CD8-positive, alpha-beta memory T cell (primary cell): ENCODE measurements at regions not wholly inside any gene's neighbourhood (a gene's known extent, or its start where the extent isn't known, plus 50 kb on each side); places are given as distances from the start of the nearest gene placed in this dataset.

Experiments used
- CTCF ChIA-PET: fragments of 350-600 bp; sonication (Branson Sonifier 250); formaldehyde crosslinking; loops from one replicate; lab custom pipeline; 2021; ENCODE audit warnings: antibody characterized with exemption; lab: Charles Lee
- POLR2A ChIA-PET: fragments of 350-600 bp; sonication (Branson Sonifier 250); formaldehyde crosslinking; loops from one replicate; lab custom pipeline; 2021; ENCODE audit warnings: antibody characterized with exemption; lab: Charles Lee
- DNase-seq, 5 donors: peaks; one replicate each; pipeline versions ENCODE4 v3.0.0 to v3.0.0-alpha.2; 2020 to 2022; ENCODE audit warnings: mixed read lengths in 1 of 5
- H3K27ac ChIP-seq: one replicate; pipeline ENCODE4 v1.7.0; 2013; ENCODE audit warnings: low read depth, mild to moderate bottlenecking, low read length, moderate library complexity
- H3K27me3 ChIP-seq: 2 replicates; pipeline ENCODE4 v1.7.0; 2013; ENCODE audit warnings: low read length, mild to moderate bottlenecking; ENCODE audit not compliant: insufficient read depth, poor library complexity, severe bottlenecking
- H3K36me3 ChIP-seq: 2 replicates; pipeline ENCODE4 v1.7.0; 2013; ENCODE audit warnings: mild to moderate bottlenecking, low read length, moderate library complexity; ENCODE audit not compliant: insufficient read depth
- H3K4me1 ChIP-seq: 2 replicates; pipeline ENCODE4 v1.7.0; 2013; ENCODE audit warnings: mild to moderate bottlenecking, low read length, moderate library complexity; ENCODE audit not compliant: insufficient read depth
- H3K4me3 ChIP-seq: 2 replicates; pipeline ENCODE4 v1.7.0; 2013; ENCODE audit warnings: mild to moderate bottlenecking, low read length
- H3K9me3 ChIP-seq: 2 replicates; pipeline ENCODE4 v1.7.0; 2013; ENCODE audit warnings: mild to moderate bottlenecking, low read length
- H3K27ac Mint-ChIP-seq, 8 donors: one replicate each; pipeline ENCODE4 v1.8.0; 2020 to 2021; ENCODE audit warnings: mixed read lengths in 8 of 8, mild to moderate bottlenecking in 6 of 8, inconsistent platforms in 3 of 8, moderate library complexity in 3 of 8
- H3K27me3 Mint-ChIP-seq, 2 donors: one replicate each; pipeline ENCODE4 v1.8.0; 2020 to 2021; ENCODE audit warnings: mixed read lengths in 2 of 2, mild to moderate bottlenecking in 1 of 2, moderate library complexity in 1 of 2
- H3K36me3 Mint-ChIP-seq, 3 donors: one replicate each; pipeline ENCODE4 v1.8.0; 2020 to 2021; ENCODE audit warnings: mixed read lengths in 3 of 3, inconsistent platforms in 1 of 3, mild to moderate bottlenecking in 1 of 3
- H3K4me1 Mint-ChIP-seq, 3 donors: one replicate each; pipeline ENCODE4 v1.8.0; 2020 to 2021; ENCODE audit warnings: mixed read lengths in 3 of 3, inconsistent platforms in 1 of 3, mild to moderate bottlenecking in 1 of 3
- H3K4me3 Mint-ChIP-seq, 7 donors: one replicate each; pipeline ENCODE4 v1.8.0; 2020 to 2021; ENCODE audit warnings: mixed read lengths in 7 of 7, mild to moderate bottlenecking in 6 of 7, moderate library complexity in 4 of 7, inconsistent platforms in 2 of 7
- H3K9me3 Mint-ChIP-seq, 5 donors: one replicate each; pipeline ENCODE4 v1.8.0; 2020 to 2022; ENCODE audit warnings: mixed read lengths in 5 of 5, mild to moderate bottlenecking in 3 of 5, moderate library complexity in 2 of 5, inconsistent platforms in 1 of 5

GRCh38 chr4:124903995-124904722 is 191.6 kb upstream of the ANKRD50 start:
- Histone ChIP-seq H3K9me3 (no peaks in the 10 kb centered on the region), H3K4me3 (no peak overlapping the region), H3K27ac (no peak overlapping the region), H3K36me3 (no peaks in the 10 kb centered on the region), H3K4me1 (no peaks in the 10 kb centered on the region), H3K27me3 (no peaks in the 10 kb centered on the region)
- H3K9me3 Mint-ChIP-seq, result peaks cover 0 to 13% (median 0%) of the 10 kb centered on the region in 5 donors
- no peaks in the 10 kb centered on the region for H3K4me1 Mint-ChIP-seq
- ChIA-PET POLR2A (no interaction called here), CTCF (no interaction called here)
- H3K27me3 Mint-ChIP-seq, result no peaks in the 10 kb centered on the region
- no peak overlapping the region for H3K27ac Mint-ChIP-seq
- H3K36me3 Mint-ChIP-seq, result no peaks in the 10 kb centered on the region
- H3K4me3 Mint-ChIP-seq, result no peak overlapping the region
- no peak for DNase-seq

GRCh38 chr4:124902001-124902515 is 189.5 kb upstream of the ANKRD50 start:
- CTCF ChIA-PET, result no interaction called here
- POLR2A ChIA-PET, result no interaction called here

GRCh38 chr4:124899997-124900396 is 187.5 kb upstream of the ANKRD50 start:
- Histone ChIP-seq H3K9me3 (no peaks in the 10 kb centered on the region), H3K27ac (no peak overlapping the region), H3K27me3 (no peaks in the 10 kb centered on the region), H3K4me1 (no peaks in the 10 kb centered on the region), H3K4me3 (no peak overlapping the region), H3K36me3 (no peaks in the 10 kb centered on the region)
- POLR2A ChIA-PET, result no interaction called here
- Mint-ChIP-seq H3K4me1 (no peaks in the 10 kb centered on the region), H3K9me3 (peaks cover 0 to 10% (median 0%) of the 10 kb centered on the region in 5 donors), H3K27me3 (no peaks in the 10 kb centered on the region), H3K27ac (no peak overlapping the region), H3K4me3 (no peak overlapping the region), H3K36me3 (no peaks in the 10 kb centered on the region)
- no peak for DNase-seq
- CTCF ChIA-PET, result no interaction called here

More at GRCh38 chr4:124902001-124902515, 189.5 kb upstream of the ANKRD50 start:
- no peak overlapping the region for H3K4me3 Mint-ChIP-seq
- Histone ChIP-seq H3K4me1 (no peaks in the 10 kb centered on the region), H3K9me3 (no peaks in the 10 kb centered on the region), H3K4me3 (no peak overlapping the region), H3K36me3 (no peaks in the 10 kb centered on the region), H3K27ac (no peak overlapping the region), H3K27me3 (no peaks in the 10 kb centered on the region)
- H3K27me3 Mint-ChIP-seq, result no peaks in the 10 kb centered on the region
- no peaks in the 10 kb centered on the region for H3K36me3 Mint-ChIP-seq
- peaks cover 0 to 10% (median 0%) of the 10 kb centered on the region in 5 donors for H3K9me3 Mint-ChIP-seq
- no peak for DNase-seq
- H3K27ac Mint-ChIP-seq, result no peak overlapping the region
- no peaks in the 10 kb centered on the region for H3K4me1 Mint-ChIP-seq

DNA sequence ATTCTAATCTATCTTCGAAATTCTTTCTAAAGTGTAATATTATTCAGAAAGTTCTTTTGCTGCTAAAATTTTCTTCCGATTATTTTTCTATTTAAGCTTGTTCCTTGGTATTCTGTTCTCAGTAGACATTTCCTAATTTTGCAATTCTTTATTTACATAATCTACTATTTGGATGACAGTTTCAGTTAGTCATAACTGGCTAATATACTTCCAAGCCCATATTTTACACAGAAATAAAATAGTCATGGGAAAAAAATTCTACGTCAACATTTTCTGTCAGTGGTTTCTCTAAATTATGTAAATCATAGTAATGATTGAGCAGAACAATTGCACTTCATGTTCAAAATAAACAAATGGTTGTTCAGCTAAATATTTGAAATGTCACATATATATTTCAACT is 178.0 kb upstream of the ANKRD50 start:
- Mint-ChIP-seq H3K27me3 (no peaks in the 10 kb centered on the region), H3K4me1 (no peaks in the 10 kb centered on the region), H3K27ac (no peak overlapping the region), H3K36me3 (no peaks in the 10 kb centered on the region), H3K4me3 (no peak overlapping the region), H3K9me3 (peaks cover 0 to 7% (median 4%) of the 10 kb centered on the region in 5 donors)
- no peaks in the 10 kb centered on the region for H3K27me3 ChIP-seq
- H3K36me3 ChIP-seq, result no peaks in the 10 kb centered on the region
- no peak overlapping the region for H3K4me3 ChIP-seq
- ChIA-PET CTCF (no interaction called here), POLR2A (no interaction called here)
- no peak for DNase-seq
- no peak overlapping the region for H3K27ac ChIP-seq
- no peaks in the 10 kb centered on the region for H3K9me3 ChIP-seq
- H3K4me1 ChIP-seq, result no peaks in the 10 kb centered on the region

DNA sequence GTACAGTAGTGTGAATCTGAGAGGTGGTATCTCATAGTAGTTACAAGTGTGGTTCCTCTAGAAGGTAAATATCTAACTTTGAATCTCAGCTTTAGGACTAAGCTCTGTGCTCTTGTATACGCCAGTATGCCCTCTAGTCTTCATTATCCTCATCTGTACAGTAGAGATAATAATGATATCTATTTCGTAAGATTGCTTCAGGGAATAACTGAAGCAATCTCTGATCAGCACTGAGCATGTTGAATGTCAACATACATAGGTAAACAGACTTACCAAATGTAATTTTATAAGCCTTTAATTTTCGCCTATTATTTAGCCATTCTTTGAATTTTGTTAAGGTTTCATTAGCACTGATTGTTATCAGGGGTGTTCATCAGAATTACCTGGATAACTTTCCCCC is 175.2 kb upstream of the ANKRD50 start:
- no peaks in the 10 kb centered on the region for H3K4me1 Mint-ChIP-seq
- ChIA-PET CTCF (no interaction called here), POLR2A (no interaction called here)
- H3K9me3 Mint-ChIP-seq, result peaks cover 0 to 5% (median 3%) of the 10 kb centered on the region in 5 donors
- Histone ChIP-seq H3K27me3 (no peaks in the 10 kb centered on the region), H3K4me3 (no peak overlapping the region), H3K36me3 (no peaks in the 10 kb centered on the region), H3K9me3 (no peaks in the 10 kb centered on the region), H3K27ac (no peak overlapping the region), H3K4me1 (no peaks in the 10 kb centered on the region)
- DNase-seq, result no peak
- H3K27ac Mint-ChIP-seq, result no peak overlapping the region
- H3K36me3 Mint-ChIP-seq, result no peaks in the 10 kb centered on the region
- no peaks in the 10 kb centered on the region for H3K27me3 Mint-ChIP-seq
- H3K4me3 Mint-ChIP-seq, result no peak overlapping the region

DNA sequence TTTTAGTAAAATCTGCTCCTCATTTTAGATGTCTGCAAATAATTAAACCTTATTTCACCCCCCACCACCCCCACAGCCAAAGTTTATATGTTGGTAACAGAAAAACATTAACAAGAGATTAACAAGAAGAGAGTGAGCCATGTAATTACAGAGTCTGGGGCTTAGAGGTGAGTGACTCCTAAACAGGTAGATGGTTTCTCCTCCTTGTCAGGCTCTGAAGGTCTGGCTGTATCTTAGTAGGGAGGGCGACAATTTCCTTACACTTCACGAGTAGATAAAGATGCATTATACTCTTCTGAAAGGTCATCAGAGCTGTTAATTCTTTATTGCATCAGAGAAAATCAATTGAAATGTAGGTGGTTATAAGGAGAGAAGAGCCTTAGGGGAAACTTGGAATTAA is 171.8 kb upstream of the ANKRD50 start:
- Mint-ChIP-seq H3K4me3 (no peak overlapping the region), H3K27ac (no peak overlapping the region), H3K27me3 (no peaks in the 10 kb centered on the region), H3K36me3 (no peaks in the 10 kb centered on the region), H3K9me3 (peaks cover 0 to 5% (median 2%) of the 10 kb centered on the region in 5 donors), H3K4me1 (no peaks in the 10 kb centered on the region)
- Histone ChIP-seq H3K27ac (no peak overlapping the region), H3K36me3 (no peaks in the 10 kb centered on the region), H3K4me1 (no peaks in the 10 kb centered on the region), H3K4me3 (no peak overlapping the region), H3K9me3 (no peaks in the 10 kb centered on the region), H3K27me3 (no peaks in the 10 kb centered on the region)
- no peak for DNase-seq
- ChIA-PET POLR2A (no interaction called here), CTCF (no interaction called here)

GRCh38 chr4:124883632-124884031 is 171.1 kb upstream of the ANKRD50 start:
- CTCF ChIA-PET, result no interaction called here
- H3K9me3 Mint-ChIP-seq, result peaks cover 0 to 6% (median 2%) of the 10 kb centered on the region in 5 donors
- Histone ChIP-seq H3K27ac (no peak overlapping the region), H3K9me3 (no peaks in the 10 kb centered on the region), H3K36me3 (no peaks in the 10 kb centered on the region), H3K4me1 (no peaks in the 10 kb centered on the region), H3K27me3 (no peaks in the 10 kb centered on the region), H3K4me3 (no peak overlapping the region)
- no peak overlapping the region for H3K27ac Mint-ChIP-seq
- H3K36me3 Mint-ChIP-seq, result no peaks in the 10 kb centered on the region
- H3K4me1 Mint-ChIP-seq, result no peaks in the 10 kb centered on the region
- POLR2A ChIA-PET, result no interaction called here
- H3K4me3 Mint-ChIP-seq, result no peak overlapping the region
- H3K27me3 Mint-ChIP-seq, result no peaks in the 10 kb centered on the region
- no peak for DNase-seq

DNA sequence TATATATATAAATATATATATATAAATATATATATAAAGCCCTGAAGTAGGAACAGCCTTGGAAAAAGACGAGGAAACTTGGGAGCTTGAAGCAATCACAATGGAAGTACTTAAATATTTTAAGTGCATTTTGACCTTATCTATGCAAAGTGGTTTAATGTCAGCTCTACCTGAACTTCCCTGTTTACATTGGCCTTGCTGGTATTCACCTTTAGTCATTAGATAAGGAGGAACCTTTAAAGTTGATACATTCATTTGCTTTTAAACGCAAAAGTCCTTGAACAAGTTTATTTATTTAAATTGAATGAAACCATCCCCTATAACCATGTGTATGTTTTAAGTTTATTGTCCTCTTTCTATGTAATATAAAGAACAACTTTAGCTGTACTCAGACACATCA is 166.7 kb upstream of the ANKRD50 start:
- Mint-ChIP-seq H3K4me1 (no peaks in the 10 kb centered on the region), H3K4me3 (no peak overlapping the region), H3K27me3 (no peaks in the 10 kb centered on the region), H3K27ac (no peak overlapping the region), H3K9me3 (peaks cover 4 to 20% (median 17%) of the 10 kb centered on the region in 5 donors), H3K36me3 (no peaks in the 10 kb centered on the region)
- H3K27ac ChIP-seq, result no peak overlapping the region
- no peaks in the 10 kb centered on the region for H3K27me3 ChIP-seq
- no peaks in the 10 kb centered on the region for H3K9me3 ChIP-seq
- no peaks in the 10 kb centered on the region for H3K4me1 ChIP-seq
- CTCF ChIA-PET, result no interaction called here
- POLR2A ChIA-PET, result no interaction called here
- H3K4me3 ChIP-seq, result no peak overlapping the region
- no peaks in the 10 kb centered on the region for H3K36me3 ChIP-seq
- no peak for DNase-seq
